ENCODE measurements at regions not wholly inside any gene's neighbourhood (a gene's known extent, or its start where the extent isn't known, plus 50 kb on each side); places are given as distances from the start of the nearest gene placed in this dataset.

- TF ChIP-seq EP300 (IDR thresholded peaks at IDR 0.05) = no peak
- TF ChIP-seq POLR2A (IDR thresholded peaks at IDR 0.05; ENCODE audit: low read depth) = no peak
- no peak for TF ChIP-seq CTCF (IDR thresholded peaks at IDR 0.05)
Observed at GRCh38 chr2:175244697-175245096, 63.2 kb upstream of the ATP5MC3 start.

All from esophagus muscularis mucosa (tissue), 4 donors.